Breast epithelium (tissue), 3 donors: ENCODE measurements at regions not wholly inside any gene's neighbourhood (a gene's known extent, or its start where the extent isn't known, plus 50 kb on each side); places are given as distances from the start of the nearest gene placed in this dataset.

ENCODE experiments used
- CTCF ChIP-seq, 3 donors: fragments of 450-650 bp; IDR thresholded peaks; one replicate each; pipeline ENCODE4 v1.5.1; 2016 to 2017; ENCODE audit warnings: antibody characterized with exemption in 3 of 3, mild to moderate bottlenecking in 3 of 3, moderate library complexity in 3 of 3
- POLR2A ChIP-seq: fragments of 450-650 bp; IDR thresholded peaks from one replicate; pipeline ENCODE4 v1.6.1; 2016; ENCODE audit warnings: antibody characterized with exemption, mild to moderate bottlenecking, moderate library complexity
- POLR2AphosphoS5 ChIP-seq, 3 donors: sonication (generic); formaldehyde crosslinking; IDR thresholded peaks; one replicate each; pipeline ENCODE4 v1.6.1; 2017; ENCODE audit warnings: antibody characterized with exemption in 3 of 3

GRCh38 chr11:70766901-70767300 lies 368.6 kb downstream of the CTTN start:
- TF ChIP-seq CTCF (IDR thresholded peaks at IDR 0.05) (no peak), POLR2A (no peak), POLR2AphosphoS5 (IDR thresholded peaks at IDR 0.05) (no peak)
